ENCODE measurements at regions not wholly inside any gene's neighbourhood (a gene's known extent, or its start where the extent isn't known, plus 50 kb on each side); places are given as distances from the start of the nearest gene placed in this dataset.

GRCh38 chr14:97329701-97330100 lies 532.5 kb downstream of the VRK1 start:
- FAIRE-seq: no peak
- intact Hi-C loops (cut with micrococcal nuclease): no loop called here
- no TSS peak for BruUV-seq (replicated peaks)
- Histone ChIP-seq H3K4me1 (ENCODE audit: control insufficient read depth, extremely low read depth, insufficient read depth, low read length) (no peaks in the 10 kb centered on the region), H3K36me3 (ENCODE audit: control insufficient read depth in 2 of 2, extremely low read depth in 1 of 2, insufficient read depth in 2 of 2, low read length in 2 of 2) (no peaks in the 10 kb centered on the region), H2AFZ (ENCODE audit: low read depth, low read length) (no peak overlapping the region), H3K9me1 (replicated peaks; ENCODE audit: control insufficient read depth, extremely low read depth, insufficient read depth, low read length) (no peaks in the 10 kb centered on the region), H3K4me3 (replicated peaks in 1 of 3; ENCODE audit: insufficient read depth in 1 of 3, low read depth in 1 of 3, low read length in 3 of 3) (no peak overlapping the region), H3K79me2 (ENCODE audit: control insufficient read depth, insufficient read depth, low read length) (no peaks in the 10 kb centered on the region), H3K9ac (replicated peaks; ENCODE audit: extremely low read depth, insufficient read depth, low read length) (no peak overlapping the region), H4K20me1 (replicated peaks; ENCODE audit: control insufficient read depth, extremely low read depth, insufficient read depth, low read length) (no peaks in the 10 kb centered on the region), H3K9me3 (replicated peaks; ENCODE audit: control insufficient read depth, insufficient read depth, low read length) (peaks cover 11% of the 10 kb centered on the region), H3K4me2 (ENCODE audit: insufficient read depth, low read length) (no peak overlapping the region), H3K27ac (ENCODE audit: insufficient read depth, low read depth, low read length) (no peak overlapping the region), H3K27me3 (ENCODE audit: control insufficient read depth in 2 of 2, insufficient read depth in 2 of 2, low read length in 2 of 2) (no peaks in the 10 kb centered on the region)
- ChIA-PET POLR2A (no interaction called here), CTCF (no interaction called here)
- no peak for DNase-seq (ENCODE audit: low read depth, low spot score)
- no peak for TF ChIP-seq EZH2 (IDR thresholded peaks at IDR 0.05; ENCODE audit: borderline replicate concordance, low read depth, low read length, severe bottlenecking)
- no peak for TF ChIP-seq JUN (IDR thresholded peaks at IDR 0.05; ENCODE audit: borderline replicate concordance, insufficient read depth, insufficient read length, low read depth)
- no peak for TF ChIP-seq FOS (IDR thresholded peaks at IDR 0.05; ENCODE audit: borderline replicate concordance, insufficient read depth, low read length)
- no peak for TF ChIP-seq GATA2 (IDR thresholded peaks at IDR 0.05; ENCODE audit: insufficient read depth, insufficient read length, low read depth, low read length)
- no peak for TF ChIP-seq POLR2AphosphoS5 (IDR thresholded peaks at IDR 0.05; ENCODE audit: insufficient read depth, low read depth, low read length)
- TF ChIP-seq, protein P1, sequence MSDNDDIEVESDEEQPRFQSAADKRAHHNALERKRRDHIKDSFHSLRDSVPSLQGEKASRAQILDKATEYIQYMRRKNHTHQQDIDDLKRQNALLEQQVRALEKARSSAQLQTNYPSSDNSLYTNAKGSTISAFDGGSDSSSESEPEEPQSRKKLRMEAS (IDR thresholded peaks at IDR 0.05; ENCODE audit: insufficient read depth, insufficient read length): no peak
- TF ChIP-seq, protein P2, sequence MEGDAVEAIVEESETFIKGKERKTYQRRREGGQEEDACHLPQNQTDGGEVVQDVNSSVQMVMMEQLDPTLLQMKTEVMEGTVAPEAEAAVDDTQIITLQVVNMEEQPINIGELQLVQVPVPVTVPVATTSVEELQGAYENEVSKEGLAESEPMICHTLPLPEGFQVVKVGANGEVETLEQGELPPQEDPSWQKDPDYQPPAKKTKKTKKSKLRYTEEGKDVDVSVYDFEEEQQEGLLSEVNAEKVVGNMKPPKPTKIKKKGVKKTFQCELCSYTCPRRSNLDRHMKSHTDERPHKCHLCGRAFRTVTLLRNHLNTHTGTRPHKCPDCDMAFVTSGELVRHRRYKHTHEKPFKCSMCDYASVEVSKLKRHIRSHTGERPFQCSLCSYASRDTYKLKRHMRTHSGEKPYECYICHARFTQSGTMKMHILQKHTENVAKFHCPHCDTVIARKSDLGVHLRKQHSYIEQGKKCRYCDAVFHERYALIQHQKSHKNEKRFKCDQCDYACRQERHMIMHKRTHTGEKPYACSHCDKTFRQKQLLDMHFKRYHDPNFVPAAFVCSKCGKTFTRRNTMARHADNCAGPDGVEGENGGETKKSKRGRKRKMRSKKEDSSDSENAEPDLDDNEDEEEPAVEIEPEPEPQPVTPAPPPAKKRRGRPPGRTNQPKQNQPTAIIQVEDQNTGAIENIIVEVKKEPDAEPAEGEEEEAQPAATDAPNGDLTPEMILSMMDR (IDR thresholded peaks at IDR 0.05; ENCODE audit: extremely low read depth in 1 of 2, insufficient read depth in 1 of 2, low read depth in 1 of 2, low read length in 2 of 2): no peak
- TF ChIP-seq MYC (IDR thresholded peaks at IDR 0.05; ENCODE audit: low read depth, low read length): no peak
- TF ChIP-seq POLR2A (IDR thresholded peaks at IDR 0.05; ENCODE audit: low read depth, low read length): no peak
- dilution Hi-C loops (cut with MboI; ENCODE audit: extremely low pct_ligation_motif_present, low sequenced_read_pairs): no loop called here
